ENCODE measurements at regions not wholly inside any gene's neighbourhood (a gene's known extent, or its start where the extent isn't known, plus 50 kb on each side); places are given as distances from the start of the nearest gene placed in this dataset.
"Not testable (repeated sequence)": the region's sequence is repeated elsewhere in the genome, so short reads cannot be mapped to it uniquely, and the experiment has no call there.

DNA sequence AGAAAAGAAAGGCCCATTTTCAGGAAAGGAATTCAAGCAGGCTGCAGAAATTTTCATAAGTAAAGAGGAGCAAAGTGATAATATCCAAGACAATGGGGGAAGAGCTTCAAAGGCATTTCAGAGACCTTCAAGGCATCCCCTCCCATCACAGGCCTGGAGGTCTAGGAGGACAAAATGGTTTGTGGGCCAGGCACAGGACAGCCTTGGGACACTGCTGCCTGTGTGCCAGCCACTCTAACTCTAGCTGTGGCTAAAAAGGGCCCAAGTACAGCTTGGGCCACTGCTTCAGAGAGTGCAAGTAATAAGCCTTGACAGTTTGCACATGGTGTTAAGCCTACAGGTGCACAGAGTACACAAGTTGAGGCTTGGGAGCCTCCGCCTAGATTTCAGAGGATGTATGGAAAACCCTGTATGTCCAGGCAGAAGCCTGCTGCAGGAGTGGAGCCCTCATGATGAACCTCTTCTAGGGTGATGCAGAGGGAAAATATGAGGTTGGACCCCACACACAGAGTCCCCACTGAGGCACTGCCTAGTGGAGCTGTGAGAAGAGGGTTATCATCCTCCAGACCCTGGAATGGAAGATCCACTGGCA is 51.8 kb upstream of the ZSWIM5 start:
- no peak for DNase-seq (ENCODE audit: low read depth, low spot score)
- in situ Hi-C loops (cut with HindIII; ENCODE audit: low pct_unique_long_range_greater_than_20kb, low sequenced_read_pairs) = no loop called here

GRCh38 chr1:45259053-45259452 is 52.6 kb upstream of the ZSWIM5 start:
- in situ Hi-C loops (cut with HindIII; ENCODE audit: low pct_unique_long_range_greater_than_20kb, low sequenced_read_pairs) = no loop called here
- no peak for DNase-seq (ENCODE audit: low read depth, low spot score)

GRCh38 chr1:45260244-45260643 is 53.8 kb upstream of the ZSWIM5 start:
- in situ Hi-C loops (cut with HindIII; ENCODE audit: low pct_unique_long_range_greater_than_20kb, low sequenced_read_pairs) = no loop called here

DNA sequence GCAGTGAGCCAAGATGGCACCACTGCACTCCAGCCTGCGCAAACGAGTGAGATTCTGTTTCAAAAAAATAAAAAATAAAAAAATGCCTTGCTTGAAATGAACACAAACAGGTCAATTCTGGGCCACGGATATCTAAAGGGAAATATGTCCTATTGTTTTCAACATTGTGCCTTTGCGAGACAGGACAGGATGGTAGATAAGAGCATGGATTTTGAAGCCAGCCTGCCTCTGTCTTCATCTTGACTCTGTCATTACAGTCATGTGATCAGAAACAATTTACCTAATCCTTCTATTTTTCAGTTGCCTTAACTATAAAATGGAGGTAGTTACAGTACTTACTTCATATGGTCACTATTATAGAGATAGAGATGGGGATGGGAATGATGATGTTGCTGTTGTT is 56.7 kb upstream of the ZSWIM5 start:
- DNase-seq (ENCODE audit: low read depth, low spot score) = no peak
- in situ Hi-C loops (cut with HindIII; ENCODE audit: low pct_unique_long_range_greater_than_20kb, low sequenced_read_pairs) = no loop called here

More at GRCh38 chr1:45260244-45260643, 53.8 kb upstream of the ZSWIM5 start:
- DNase-seq (ENCODE audit: low read depth, low spot score) = no peak

DNA sequence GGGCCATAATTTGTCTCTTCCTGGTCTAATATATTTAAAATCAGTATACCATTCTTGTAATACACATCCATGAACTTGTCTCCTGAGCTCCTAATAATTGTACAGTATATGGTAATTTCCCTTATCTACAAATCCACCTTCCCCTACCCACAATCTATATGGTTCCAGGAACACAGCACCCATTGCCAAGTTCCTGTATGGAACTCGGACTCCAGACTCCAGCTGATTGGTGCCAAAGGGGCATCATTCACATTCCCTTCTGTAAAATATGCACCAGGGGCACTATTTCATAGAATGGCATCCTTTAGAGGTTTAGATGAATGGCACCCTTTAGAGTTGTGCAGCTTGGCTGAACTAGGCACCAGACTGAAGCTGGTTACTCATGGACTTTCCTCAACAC is 58.8 kb upstream of the ZSWIM5 start:
- in situ Hi-C loops (cut with HindIII; ENCODE audit: low pct_unique_long_range_greater_than_20kb, low sequenced_read_pairs) = no loop called here
- DNase-seq (ENCODE audit: low read depth, low spot score) = no peak

- in situ Hi-C loops (cut with HindIII; ENCODE audit: low pct_unique_long_range_greater_than_20kb, low sequenced_read_pairs) = no loop called here
- DNase-seq (ENCODE audit: low read depth, low spot score) = no peak
Observed at GRCh38 chr1:45266151-45266801, 59.9 kb upstream of the ZSWIM5 start.

DNA sequence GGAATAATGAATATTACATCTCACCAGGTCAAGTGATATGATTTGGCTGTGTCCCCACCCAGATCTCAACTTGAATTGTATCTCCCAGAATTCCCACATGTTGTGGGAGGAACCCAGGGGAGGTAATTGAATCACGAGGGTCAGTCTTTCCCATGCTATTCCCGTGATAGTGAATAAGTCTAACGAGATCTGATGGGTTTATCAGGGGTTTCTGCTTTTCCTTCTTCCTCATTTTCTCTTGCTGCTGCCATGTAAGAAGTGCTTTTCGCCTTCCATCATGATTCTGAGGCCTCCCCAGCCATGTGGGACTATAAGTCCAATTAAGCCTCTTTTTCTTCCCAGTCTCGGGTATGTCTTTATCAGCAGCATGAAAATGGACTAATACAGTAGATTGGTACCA is 58.4 kb upstream of the HPDL start:
- peak; percentile 28 for DNase-seq (ENCODE audit: low read depth, low spot score)
- in situ Hi-C loops (cut with HindIII; ENCODE audit: low pct_unique_long_range_greater_than_20kb, low sequenced_read_pairs) = not testable (repeated sequence)

DNA sequence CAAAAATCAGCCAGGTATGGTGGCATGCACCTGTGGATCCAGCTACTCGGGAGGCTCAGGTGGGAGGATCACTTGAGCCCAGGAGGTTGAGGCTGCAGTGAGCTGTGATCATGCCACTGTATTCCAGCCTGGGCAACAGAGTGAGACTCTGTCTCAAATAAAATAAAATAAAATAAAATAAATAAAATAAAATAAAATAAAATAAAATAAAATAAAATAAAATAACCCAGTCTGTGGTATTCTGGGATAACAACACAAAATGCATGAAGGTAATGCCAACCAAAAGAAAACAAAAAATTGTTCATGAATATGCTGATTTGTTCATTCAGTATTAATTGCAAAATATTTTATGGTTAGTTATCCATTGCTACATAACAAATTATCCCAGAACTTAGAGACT is 54.4 kb upstream of the HPDL start:
- in situ Hi-C loops (cut with HindIII; ENCODE audit: low pct_unique_long_range_greater_than_20kb, low sequenced_read_pairs); DNase-seq (ENCODE audit: low read depth, low spot score): not testable (repeated sequence)

- no peak for DNase-seq (ENCODE audit: low read depth, low spot score)
- in situ Hi-C loops (cut with HindIII; ENCODE audit: low pct_unique_long_range_greater_than_20kb, low sequenced_read_pairs) = no loop called here
Observed at GRCh38 chr1:45272913-45273371, 53.8 kb upstream of the HPDL start.

GRCh38 chr1:45275054-45275453 is 51.6 kb upstream of the HPDL start:
- DNase-seq (ENCODE audit: low read depth, low spot score) = peak; percentile 52
- in situ Hi-C loops (cut with HindIII; ENCODE audit: low pct_unique_long_range_greater_than_20kb, low sequenced_read_pairs) = no loop called here
